HL-60 (cell line): ENCODE measurements at regions not wholly inside any gene's neighbourhood (a gene's known extent, or its start where the extent isn't known, plus 50 kb on each side); places are given as distances from the start of the nearest gene placed in this dataset.

Experiments used
- CTCF ChIP-seq: IDR thresholded peaks from one replicate; pipeline ENCODE4 v1.5.1; 2011; ENCODE audit warnings: low read length, control low read depth, inconsistent platforms; ENCODE audit not compliant: insufficient read depth
- GABPA ChIP-seq: IDR thresholded peaks from 2 replicates; pipeline ENCODE4 v1.6.1; 2012; ENCODE audit warnings: low read depth
- POLR2AphosphoS5 ChIP-seq: IDR thresholded peaks from 2 replicates; pipeline ENCODE4 v1.6.1; 2012; ENCODE audit warnings: low read depth
- REST ChIP-seq: IDR thresholded peaks from 2 replicates; pipeline ENCODE4 v1.6.1; 2012; ENCODE audit warnings: low read depth; ENCODE audit not compliant: insufficient replicate concordance

- TF ChIP-seq POLR2AphosphoS5, result no peak
- no peak for TF ChIP-seq CTCF
- TF ChIP-seq REST, result no peak
- TF ChIP-seq GABPA, result no peak
Observed at GRCh38 chr16:85436207-85436606, 176.9 kb upstream of the GSE1 start.
